OCI-LY3 (cell line): ENCODE measurements at regions not wholly inside any gene's neighbourhood (a gene's known extent, or its start where the extent isn't known, plus 50 kb on each side); places are given as distances from the start of the nearest gene placed in this dataset.

Experiments
- EZH2phosphoT487 ChIP-seq: fragments of 200-600 bp; shearing (Covaris generic); IDR thresholded peaks from 2 replicates; pipeline ENCODE4 v1.6.1; 2018; ENCODE audit warnings: antibody characterized with exemption, mixed run types, low read depth
- TF ChIP-seq, protein P1 (sequence below): fragments of 200-600, 300-600 bp; sonication (generic); IDR thresholded peaks from 2 replicates; pipeline ENCODE4 v1.5.1; 2014; ENCODE audit warnings: antibody characterized with exemption, low read length, low read depth

DNA sequence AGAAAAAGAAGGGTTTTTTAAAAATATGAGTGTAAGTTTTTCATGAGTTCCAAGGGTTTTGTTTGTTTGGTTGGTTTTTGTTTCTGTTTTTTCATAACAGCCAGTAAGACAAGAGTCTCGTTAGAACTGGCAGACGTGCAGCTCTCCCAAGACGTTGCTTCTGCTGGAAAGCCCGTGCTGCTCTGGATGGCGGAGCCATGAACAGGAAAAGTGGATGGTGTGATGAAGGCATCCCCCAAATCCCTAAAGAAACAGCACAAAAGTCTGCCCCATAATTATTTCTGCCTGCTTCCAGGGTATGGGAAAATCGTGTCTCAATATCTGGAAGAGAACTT, 157.9 kb upstream of the BACE2 start:
- TF ChIP-seq, protein P1, sequence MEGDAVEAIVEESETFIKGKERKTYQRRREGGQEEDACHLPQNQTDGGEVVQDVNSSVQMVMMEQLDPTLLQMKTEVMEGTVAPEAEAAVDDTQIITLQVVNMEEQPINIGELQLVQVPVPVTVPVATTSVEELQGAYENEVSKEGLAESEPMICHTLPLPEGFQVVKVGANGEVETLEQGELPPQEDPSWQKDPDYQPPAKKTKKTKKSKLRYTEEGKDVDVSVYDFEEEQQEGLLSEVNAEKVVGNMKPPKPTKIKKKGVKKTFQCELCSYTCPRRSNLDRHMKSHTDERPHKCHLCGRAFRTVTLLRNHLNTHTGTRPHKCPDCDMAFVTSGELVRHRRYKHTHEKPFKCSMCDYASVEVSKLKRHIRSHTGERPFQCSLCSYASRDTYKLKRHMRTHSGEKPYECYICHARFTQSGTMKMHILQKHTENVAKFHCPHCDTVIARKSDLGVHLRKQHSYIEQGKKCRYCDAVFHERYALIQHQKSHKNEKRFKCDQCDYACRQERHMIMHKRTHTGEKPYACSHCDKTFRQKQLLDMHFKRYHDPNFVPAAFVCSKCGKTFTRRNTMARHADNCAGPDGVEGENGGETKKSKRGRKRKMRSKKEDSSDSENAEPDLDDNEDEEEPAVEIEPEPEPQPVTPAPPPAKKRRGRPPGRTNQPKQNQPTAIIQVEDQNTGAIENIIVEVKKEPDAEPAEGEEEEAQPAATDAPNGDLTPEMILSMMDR: no peak
- TF ChIP-seq EZH2phosphoT487: no peak
